ENCODE measurements at regions not wholly inside any gene's neighbourhood (a gene's known extent, or its start where the extent isn't known, plus 50 kb on each side); places are given as distances from the start of the nearest gene placed in this dataset.

DNA sequence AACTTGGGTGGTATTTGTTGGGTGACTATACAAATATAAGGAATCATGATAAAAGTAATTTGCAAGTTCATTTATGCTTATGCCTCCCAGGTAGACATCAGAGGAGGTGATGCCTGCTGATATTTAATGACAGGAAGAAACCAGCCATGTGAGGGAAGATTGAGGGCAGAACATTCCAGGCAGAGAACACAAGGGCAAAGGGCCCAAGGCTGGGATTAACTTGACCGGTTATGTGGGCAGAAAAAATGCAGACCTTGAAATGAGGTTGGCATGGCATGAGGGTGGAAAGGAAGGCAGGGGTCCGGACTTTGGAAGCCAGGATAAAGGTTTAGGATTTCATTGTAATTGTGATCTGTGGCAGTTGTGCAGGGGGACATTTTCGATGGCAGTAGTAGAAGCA lies 68.0 kb upstream of the MTPN start:
- Mint-ChIP-seq H3K9me3 (peaks cover 0 to 2% of the 10 kb centered on the region in 2 donors), H3K27ac (no peak overlapping the region), H3K27me3 (ENCODE audit: low read depth in 2 of 2) (no peaks in the 10 kb centered on the region), H3K4me3 (no peak overlapping the region), H3K4me1 (peaks cover 0 to 4% of the 10 kb centered on the region in 2 donors), H3K36me3 (no peaks in the 10 kb centered on the region)
- intact Hi-C loops (cut with micrococcal nuclease): no loop called here
- Histone ChIP-seq H3K36me3 (ENCODE audit: control insufficient read depth, insufficient read depth, low read length) (no peaks in the 10 kb centered on the region), H3K4me3 (ENCODE audit: low read length) (no peak overlapping the region), H3K9me3 (ENCODE audit: control insufficient read depth, insufficient read depth, low read length) (no peaks in the 10 kb centered on the region), H3K27me3 (ENCODE audit: control insufficient read depth, insufficient read depth, low read length) (no peaks in the 10 kb centered on the region), H3K4me1 (ENCODE audit: control insufficient read depth, insufficient read depth, low read length) (no peaks in the 10 kb centered on the region), H3K27ac (ENCODE audit: low read length) (no peak overlapping the region)
- ATAC-seq (no peak), DNase-seq (no peak)
- WGBS (ENCODE audit: insufficient coverage): 92% methylated on average over 3 of the region's 3 CpGs
- TF ChIP-seq, protein P1, sequence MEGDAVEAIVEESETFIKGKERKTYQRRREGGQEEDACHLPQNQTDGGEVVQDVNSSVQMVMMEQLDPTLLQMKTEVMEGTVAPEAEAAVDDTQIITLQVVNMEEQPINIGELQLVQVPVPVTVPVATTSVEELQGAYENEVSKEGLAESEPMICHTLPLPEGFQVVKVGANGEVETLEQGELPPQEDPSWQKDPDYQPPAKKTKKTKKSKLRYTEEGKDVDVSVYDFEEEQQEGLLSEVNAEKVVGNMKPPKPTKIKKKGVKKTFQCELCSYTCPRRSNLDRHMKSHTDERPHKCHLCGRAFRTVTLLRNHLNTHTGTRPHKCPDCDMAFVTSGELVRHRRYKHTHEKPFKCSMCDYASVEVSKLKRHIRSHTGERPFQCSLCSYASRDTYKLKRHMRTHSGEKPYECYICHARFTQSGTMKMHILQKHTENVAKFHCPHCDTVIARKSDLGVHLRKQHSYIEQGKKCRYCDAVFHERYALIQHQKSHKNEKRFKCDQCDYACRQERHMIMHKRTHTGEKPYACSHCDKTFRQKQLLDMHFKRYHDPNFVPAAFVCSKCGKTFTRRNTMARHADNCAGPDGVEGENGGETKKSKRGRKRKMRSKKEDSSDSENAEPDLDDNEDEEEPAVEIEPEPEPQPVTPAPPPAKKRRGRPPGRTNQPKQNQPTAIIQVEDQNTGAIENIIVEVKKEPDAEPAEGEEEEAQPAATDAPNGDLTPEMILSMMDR (IDR thresholded peaks at IDR 0.05): no peak

DNA sequence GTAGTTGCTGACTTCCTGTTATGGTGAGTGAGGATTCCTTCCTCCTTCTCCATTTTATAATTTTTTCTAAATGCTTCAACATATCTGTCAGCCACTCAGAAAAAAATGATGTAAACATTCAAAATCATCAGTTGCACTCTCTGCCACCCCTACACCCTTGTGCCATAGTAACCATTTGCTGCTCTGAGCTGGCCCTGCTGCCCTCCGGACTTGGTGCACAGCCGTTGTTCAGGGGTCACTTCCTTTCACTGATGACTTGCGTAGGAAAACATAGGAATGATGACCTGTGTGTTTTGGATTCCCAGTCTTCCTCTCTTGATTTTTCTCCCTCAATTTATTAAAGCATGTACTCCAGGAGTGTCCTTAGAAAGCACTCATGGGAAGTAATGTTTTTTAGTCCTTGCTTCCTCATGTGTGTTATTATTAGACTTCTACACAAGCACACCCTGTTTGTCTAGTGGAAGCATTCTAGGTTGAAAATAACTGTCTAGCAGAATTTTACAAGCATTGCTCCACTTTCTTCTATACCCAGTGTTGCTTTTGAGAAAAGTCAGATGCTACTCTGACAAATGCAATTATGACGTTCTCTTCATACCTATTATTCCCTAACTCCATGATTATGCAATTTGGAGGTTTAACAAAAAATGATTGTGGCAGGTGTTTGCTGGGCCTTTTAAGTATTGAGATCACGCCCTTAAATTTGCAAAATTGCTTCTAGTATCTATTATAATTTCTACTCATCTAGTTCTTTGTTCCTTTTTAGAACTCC lies 62.6 kb upstream of the MTPN start:
- Mint-ChIP-seq H3K36me3 (no peaks in the 10 kb centered on the region), H3K27ac (no peak overlapping the region), H3K4me3 (no peak overlapping the region), H3K9me3 (no peaks in the 10 kb centered on the region), H3K4me1 (no peaks in the 10 kb centered on the region), H3K27me3 (ENCODE audit: low read depth in 2 of 2) (no peaks in the 10 kb centered on the region)
- no peak for ATAC-seq
- Histone ChIP-seq H3K27me3 (ENCODE audit: control insufficient read depth, insufficient read depth, low read length) (no peaks in the 10 kb centered on the region), H3K4me3 (ENCODE audit: low read length) (no peak overlapping the region), H3K4me1 (ENCODE audit: control insufficient read depth, insufficient read depth, low read length) (no peaks in the 10 kb centered on the region), H3K36me3 (ENCODE audit: control insufficient read depth, insufficient read depth, low read length) (no peaks in the 10 kb centered on the region), H3K27ac (ENCODE audit: low read length) (no peak overlapping the region), H3K9me3 (ENCODE audit: control insufficient read depth, insufficient read depth, low read length) (no peaks in the 10 kb centered on the region)
- intact Hi-C loops (cut with micrococcal nuclease): no loop called here
- no peak for DNase-seq
- TF ChIP-seq, protein P1 (IDR thresholded peaks at IDR 0.05): no peak
- 93% methylated on average over 4 of the region's 5 CpGs for WGBS (ENCODE audit: insufficient coverage)

DNA sequence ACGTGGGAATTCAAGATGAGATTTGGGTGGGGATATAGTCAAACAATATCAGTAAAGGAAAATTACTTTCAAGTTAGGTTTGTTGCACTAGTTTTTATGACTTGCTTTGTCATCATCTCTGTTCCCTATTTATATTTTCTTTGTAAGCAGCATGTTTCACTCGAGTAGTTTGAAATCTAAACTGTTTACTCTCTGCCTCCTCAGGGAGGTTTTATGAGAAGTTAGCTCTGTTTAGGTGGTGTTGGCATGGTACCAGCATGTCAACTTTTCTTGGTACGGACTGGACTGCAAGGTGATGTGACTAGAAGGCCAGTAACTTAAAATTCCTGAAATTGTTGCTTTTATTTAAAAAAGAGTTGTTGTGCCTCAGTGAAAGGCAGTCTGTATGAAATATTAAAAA lies 59.2 kb upstream of the MTPN start:
- Mint-ChIP-seq H3K27ac (no peak overlapping the region), H3K27me3 (ENCODE audit: low read depth in 2 of 2) (no peaks in the 10 kb centered on the region), H3K4me3 (no peak overlapping the region), H3K4me1 (no peaks in the 10 kb centered on the region), H3K9me3 (no peaks in the 10 kb centered on the region), H3K36me3 (no peaks in the 10 kb centered on the region)
- no peaks in the 10 kb centered on the region for H3K9me3 ChIP-seq (ENCODE audit: control insufficient read depth, insufficient read depth, low read length)
- WGBS (ENCODE audit: insufficient coverage): 88% methylated on average over 2 of the region's 3 CpGs
- H3K27ac ChIP-seq (ENCODE audit: low read length): no peak overlapping the region
- TF ChIP-seq, protein P1 (IDR thresholded peaks at IDR 0.05): no peak
- intact Hi-C loops (cut with micrococcal nuclease): no loop called here
- H3K36me3 ChIP-seq (ENCODE audit: control insufficient read depth, insufficient read depth, low read length): no peaks in the 10 kb centered on the region
- H3K27me3 ChIP-seq (ENCODE audit: control insufficient read depth, insufficient read depth, low read length): no peaks in the 10 kb centered on the region
- H3K4me3 ChIP-seq (ENCODE audit: low read length): no peak overlapping the region
- H3K4me1 ChIP-seq (ENCODE audit: control insufficient read depth, insufficient read depth, low read length): no peaks in the 10 kb centered on the region
- DNase-seq (no peak), ATAC-seq (no peak)

DNA sequence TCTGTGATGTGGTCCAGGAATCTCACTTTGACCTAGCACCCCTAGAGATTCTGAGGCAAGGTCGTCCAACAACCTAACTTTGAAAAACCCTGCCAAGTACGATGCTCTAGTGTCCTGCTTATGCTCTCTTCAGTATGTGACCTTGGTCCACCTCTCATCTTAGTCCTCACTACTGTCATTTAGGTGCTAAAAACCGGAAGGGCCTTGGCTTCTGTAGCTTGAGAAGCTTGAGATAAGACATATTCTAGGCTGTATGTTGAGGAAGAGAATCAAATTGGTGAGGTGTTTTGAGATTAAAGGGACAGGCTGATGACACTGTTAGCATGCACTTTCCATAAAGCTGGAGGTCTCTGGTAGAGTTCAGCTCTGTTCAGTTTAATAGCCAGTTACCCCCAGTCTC lies 57.0 kb upstream of the MTPN start:
- no peaks in the 10 kb centered on the region for H3K9me3 Mint-ChIP-seq
- no peak overlapping the region for H3K4me3 Mint-ChIP-seq

More for the DNA sequence above, 57.0 kb upstream of the MTPN start:
- WGBS (ENCODE audit: insufficient coverage): 90% methylated on average over 3 of the region's 3 CpGs
- H3K4me1 Mint-ChIP-seq: no peaks in the 10 kb centered on the region
- no peaks in the 10 kb centered on the region for H3K27me3 Mint-ChIP-seq (ENCODE audit: low read depth in 2 of 2)
- no peak for DNase-seq
- no peak for ATAC-seq
- no peaks in the 10 kb centered on the region for H3K36me3 Mint-ChIP-seq
- Histone ChIP-seq H3K36me3 (ENCODE audit: control insufficient read depth, insufficient read depth, low read length) (no peaks in the 10 kb centered on the region), H3K27me3 (ENCODE audit: control insufficient read depth, insufficient read depth, low read length) (no peaks in the 10 kb centered on the region), H3K9me3 (ENCODE audit: control insufficient read depth, insufficient read depth, low read length) (no peaks in the 10 kb centered on the region), H3K4me3 (ENCODE audit: low read length) (no peak overlapping the region), H3K4me1 (ENCODE audit: control insufficient read depth, insufficient read depth, low read length) (no peaks in the 10 kb centered on the region), H3K27ac (ENCODE audit: low read length) (no peak overlapping the region)
- intact Hi-C loops (cut with micrococcal nuclease): no loop called here
- TF ChIP-seq, protein P1 (IDR thresholded peaks at IDR 0.05): no peak
- H3K27ac Mint-ChIP-seq: no peak overlapping the region

All from natural killer cell (primary cell).